HEK293 (cell line): ENCODE measurements at regions not wholly inside any gene's neighbourhood (a gene's known extent, or its start where the extent isn't known, plus 50 kb on each side); places are given as distances from the start of the nearest gene placed in this dataset.

Experiments
- CTCF ChIA-PET: fragments of 350-600 bp; formaldehyde crosslinking; extraction: SDS; loops from one replicate; lab custom pipeline; 2021; ENCODE audit warnings: antibody characterized with exemption; lab: Yijun Ruan, JAX
- POLR2A ChIA-PET: fragments of 300-600 bp; formaldehyde crosslinking; extraction: SDS; loops from one replicate; lab custom pipeline; 2020; ENCODE audit warnings: antibody characterized with exemption, inconsistent platforms; lab: Yijun Ruan, JAX
- H3K27ac ChIP-seq: fragments of 200-500 bp; sonication (Bioruptor generic); 2 replicates; pipeline ENCODE4 v1.5.1; 2014; ENCODE audit warnings: low read depth, low read length, control low read depth, inconsistent platforms; ENCODE audit errors: extremely low read depth
- H3K36me3 ChIP-seq, 2 experiments: fragments of 200-500 bp in 1 of 2; sonication (Bioruptor generic) in 1 of 2; 1 replicate in 1 of 2; 2 replicates in 1 of 2; pipeline ENCODE4 v1.5.1; 2014 to 2017; ENCODE audit warnings: inconsistent platforms in 2 of 2, low read length in 2 of 2; ENCODE audit not compliant: control insufficient read depth in 2 of 2, insufficient read depth in 1 of 2
- H3K4me1 ChIP-seq: fragments of 200-500 bp; sonication (Bioruptor generic); 2 replicates; pipeline ENCODE4 v1.5.1; 2014; ENCODE audit warnings: mild to moderate bottlenecking, low read length, inconsistent platforms; ENCODE audit not compliant: control insufficient read depth, insufficient read depth
- H3K4me3 ChIP-seq: 2 replicates; pipeline ENCODE4 v1.5.1; 2011; ENCODE audit warnings: low read depth, mild to moderate bottlenecking, control low read depth, low read length, moderate library complexity
- H3K9me3 ChIP-seq: fragments of 200-500 bp; sonication (Bioruptor generic); 2 replicates; pipeline ENCODE4 v1.5.1; 2014; ENCODE audit warnings: low read depth, low read length, inconsistent platforms; ENCODE audit not compliant: control insufficient read depth, insufficient read depth
- ATF2 ChIP-seq: fragments of 450-650 bp; formaldehyde crosslinking; IDR thresholded peaks from 2 replicates; pipeline ENCODE4 v1.5.1; 2016; ENCODE audit warnings: missing biosample characterization, missing genetic modification characterization, low read depth
- GLIS2 ChIP-seq: fragments of 450-650 bp; formaldehyde crosslinking; IDR thresholded peaks from 2 replicates; pipeline ENCODE4 v1.5.1; 2016; ENCODE audit warnings: missing biosample characterization, missing genetic modification characterization
- SALL2 ChIP-seq: fragments of 450-650 bp; formaldehyde crosslinking; IDR thresholded peaks from 2 replicates; pipeline ENCODE4 v1.5.0; 2017; ENCODE audit warnings: missing biosample characterization, mild to moderate bottlenecking, missing genetic modification characterization, borderline replicate concordance
- SP2 ChIP-seq: fragments of 450-650 bp; formaldehyde crosslinking; IDR thresholded peaks from 2 replicates; pipeline ENCODE4 v1.5.1; 2016; ENCODE audit warnings: missing biosample characterization, missing genetic modification characterization
- TRIM28 ChIP-seq: IDR thresholded peaks from 2 replicates; pipeline ENCODE4 v1.6.1; 2011; ENCODE audit warnings: low read length, control low read depth, borderline replicate concordance
- ZBTB26 ChIP-seq: fragments of 450-650 bp; formaldehyde crosslinking; optimal IDR thresholded peaks from 2 replicates; pipeline ENCODE3; 2016; ENCODE audit warnings: missing biosample characterization, mild to moderate bottlenecking, missing genetic modification characterization
- ZBTB44 ChIP-seq: fragments of 450-650 bp; IDR thresholded peaks from 2 replicates; pipeline ENCODE4 v1.5.1; 2018; ENCODE audit warnings: missing biosample characterization, mild to moderate bottlenecking, missing genetic modification characterization
- ZBTB7A ChIP-seq: fragments of 450-650 bp; formaldehyde crosslinking; IDR thresholded peaks from 2 replicates; pipeline ENCODE4 v1.5.1; 2016; ENCODE audit warnings: low read depth, missing biosample characterization, missing genetic modification characterization
- ZEB2 ChIP-seq: fragments of 450-650 bp; formaldehyde crosslinking; IDR thresholded peaks from 2 replicates; pipeline ENCODE4 v1.5.1; 2016; ENCODE audit warnings: missing biosample characterization, missing genetic modification characterization
- ZNF155 ChIP-seq: fragments of 450-650 bp; formaldehyde crosslinking; IDR thresholded peaks from 2 replicates; pipeline ENCODE4 v1.5.1; 2016; ENCODE audit warnings: missing biosample characterization, missing genetic modification characterization
- ZNF169 ChIP-seq: fragments of 450-650 bp; formaldehyde crosslinking; IDR thresholded peaks from 2 replicates; pipeline ENCODE4 v1.5.1; 2016; ENCODE audit warnings: missing biosample characterization, missing genetic modification characterization
- ZNF211 ChIP-seq: fragments of 450-650 bp; formaldehyde crosslinking; IDR thresholded peaks from 2 replicates; pipeline ENCODE4 v1.5.1; 2016; ENCODE audit warnings: low read depth, missing biosample characterization, missing genetic modification characterization
- ZNF274 ChIP-seq, 2 experiments: fragments of 200-500 bp in 1 of 2; fragments of 450-650 bp in 1 of 2; sonication (Bioruptor generic) in 1 of 2; formaldehyde crosslinking in 1 of 2; IDR thresholded peaks; 2 replicates each; pipeline versions ENCODE4 v1.5.1 to v1.6.1; 2014 to 2016; ENCODE audit warnings: borderline replicate concordance in 1 of 2, inconsistent platforms in 1 of 2, low read length in 1 of 2, missing biosample characterization in 1 of 2, missing genetic modification characterization in 1 of 2
- ZNF362 ChIP-seq: fragments of 450-650 bp; formaldehyde crosslinking; IDR thresholded peaks from 2 replicates; pipeline ENCODE4 v1.5.1; 2016; ENCODE audit warnings: missing biosample characterization, missing genetic modification characterization
- ZNF473 ChIP-seq: fragments of 450-650 bp; formaldehyde crosslinking; IDR thresholded peaks from 2 replicates; pipeline ENCODE4 v1.5.1; 2017; ENCODE audit warnings: missing biosample characterization, missing genetic modification characterization
- ZNF48 ChIP-seq: fragments of 450-650 bp; formaldehyde crosslinking; IDR thresholded peaks from 2 replicates; pipeline ENCODE4 v1.5.1; 2016; ENCODE audit warnings: missing biosample characterization, missing genetic modification characterization
- ZNF555 ChIP-seq: fragments of 450-650 bp; formaldehyde crosslinking; conservative IDR thresholded peaks from 2 replicates; pipeline ENCODE4 v1.5.1; 2017; ENCODE audit warnings: missing biosample characterization, mild to moderate bottlenecking, missing genetic modification characterization, inconsistent platforms
- ZNF596 ChIP-seq: fragments of 450-650 bp; IDR thresholded peaks from 2 replicates; pipeline ENCODE4 v1.5.0; 2018; ENCODE audit warnings: missing biosample characterization, mild to moderate bottlenecking, missing genetic modification characterization, moderate library complexity
- ZNF621 ChIP-seq: fragments of 450-650 bp; formaldehyde crosslinking; IDR thresholded peaks from 2 replicates; pipeline ENCODE4 v1.5.1; 2017; ENCODE audit warnings: missing biosample characterization, missing genetic modification characterization
- ZNF776 ChIP-seq: fragments of 450-650 bp; formaldehyde crosslinking; IDR thresholded peaks from 2 replicates; pipeline ENCODE4 v1.5.0; 2017; ENCODE audit warnings: missing biosample characterization, missing genetic modification characterization, borderline replicate concordance
- ZNF792 ChIP-seq: fragments of 450-650 bp; formaldehyde crosslinking; IDR thresholded peaks from 2 replicates; pipeline ENCODE4 v1.5.1; 2016; ENCODE audit warnings: missing biosample characterization, missing genetic modification characterization
- ZSCAN16 ChIP-seq: fragments of 450-650 bp; formaldehyde crosslinking; IDR thresholded peaks from 2 replicates; pipeline ENCODE4 v1.5.1; 2016; ENCODE audit warnings: missing biosample characterization, missing genetic modification characterization
- ZXDB ChIP-seq: fragments of 450-650 bp; formaldehyde crosslinking; IDR thresholded peaks from 2 replicates; pipeline ENCODE4 v1.5.1; 2016; ENCODE audit warnings: missing biosample characterization, missing genetic modification characterization

- TF ChIP-seq ATF2 (tag by site-specific recombination) (no peak), ZNF169 (no peak), ZNF155 (tag by site-specific recombination) (no peak), ZNF48 (no peak), TRIM28 (no peak), SALL2 (tag by site-specific recombination) (no peak), ZEB2 (no peak), SP2 (tag by site-specific recombination) (no peak)
- TF ChIP-seq, all 188 proteins: peak for 0
Measured at GRCh38 chr3:43909149-43909548, 218.4 kb downstream of the ABHD5 start (continued).

- no peak for TF ChIP-seq ZBTB44 (tag by site-specific recombination)
- TF ChIP-seq, all 188 proteins: peak for 0
- Histone ChIP-seq H3K36me3 (no peaks in the 10 kb centered on the region), H3K9me3 (no peaks in the 10 kb centered on the region), H3K27ac (no peak overlapping the region), H3K4me3 (no peak overlapping the region), H3K4me1 (no peaks in the 10 kb centered on the region)
- POLR2A ChIA-PET: no interaction called here
- CTCF ChIA-PET: no interaction called here
Measured at GRCh38 chr3:43910750-43911149, 220.0 kb downstream of the ABHD5 start.

GRCh38 chr3:43913036-43913948 is 222.6 kb downstream of the ABHD5 start:
- ChIA-PET POLR2A (no interaction called here), CTCF (interaction anchor here (0.9 kb wide), 1 partner anchor 99 kb away, joined by 3 read pairs; no protein-coding TSS in a partner anchor)

More at GRCh38 chr3:43913036-43913948, 222.6 kb downstream of the ABHD5 start:
- TF ChIP-seq ZSCAN16 (tag by site-specific recombination): no peak
- TF ChIP-seq ZNF274 (IDR thresholded peaks at IDR 0.05; ENCODE audit: low read length): no peak
- no peak for TF ChIP-seq ZNF274 (tag by site-specific recombination; IDR thresholded peaks at IDR 0.05; ENCODE audit: borderline replicate concordance)
- TF ChIP-seq ZNF555: no peak
- no peak for TF ChIP-seq ZNF596 (tag by site-specific recombination)
- TF ChIP-seq ZXDB (tag by site-specific recombination): no peak
- TF ChIP-seq ZNF211 (tag by site-specific recombination): no peak
- TF ChIP-seq ZNF362: no peak
- no peak for TF ChIP-seq ZBTB26 (tag by site-specific recombination)
- no peak for TF ChIP-seq ZNF776 (tag by site-specific recombination)
- TF ChIP-seq GLIS2: no peak
- TF ChIP-seq ZNF473 (tag by site-specific recombination): no peak
- TF ChIP-seq ZNF792 (tag by site-specific recombination): no peak
- TF ChIP-seq ZNF621 (tag by site-specific recombination): no peak
- TF ChIP-seq ZBTB7A (tag by site-specific recombination): no peak
- no peak for TF ChIP-seq ZNF155 (tag by site-specific recombination)
- H3K4me1 ChIP-seq: no peaks in the 10 kb centered on the region
- H3K4me3 ChIP-seq: no peak overlapping the region
- no peak overlapping the region for H3K27ac ChIP-seq
- no peaks in the 10 kb centered on the region for H3K36me3 ChIP-seq
- no peaks in the 10 kb centered on the region for H3K9me3 ChIP-seq
